ENCODE measurements at regions not wholly inside any gene's neighbourhood (a gene's known extent, or its start where the extent isn't known, plus 50 kb on each side); places are given as distances from the start of the nearest gene placed in this dataset.

GRCh38 chrX:574830-575229 is 55.8 kb upstream of the SHOX start:
- Mint-ChIP-seq H3K4me1 (no peaks in the 10 kb centered on the region), H3K27ac (no peak overlapping the region), H3K9me3 (peaks cover 6% of the 10 kb centered on the region; the same call in 1 of the 2 replicates), H3K4me3 (no peak overlapping the region), H3K27me3 (ENCODE audit: low read depth) (no peaks in the 10 kb centered on the region; the same call in 1 of the 2 replicates), H3K36me3 (no peaks in the 10 kb centered on the region)
- ChIA-PET POLR2A (no interaction called here), CTCF (no interaction called here)
- no peak; the same call in 1 of the 2 replicates for ATAC-seq
- no peak for DNase-seq (ENCODE audit: low spot score)
- TF ChIP-seq EMX1 (CRISPR knock-in tag; IDR thresholded peaks at IDR 0.05): no peak
- no peak for TF ChIP-seq ZBTB43 (CRISPR knock-in tag; IDR thresholded peaks at IDR 0.05)
- TF ChIP-seq FOXK1 (CRISPR knock-in tag; IDR thresholded peaks at IDR 0.05): no peak
- no peak for TF ChIP-seq ZNF281 (CRISPR knock-in tag; IDR thresholded peaks at IDR 0.05)
- no peak for TF ChIP-seq TEAD4 (CRISPR knock-in tag; IDR thresholded peaks at IDR 0.05)
- TF ChIP-seq ZNF219 (CRISPR knock-in tag; IDR thresholded peaks at IDR 0.05; ENCODE audit: borderline replicate concordance): no peak
- TF ChIP-seq ZNF263 (CRISPR knock-in tag; IDR thresholded peaks at IDR 0.05; ENCODE audit: low read depth): no peak
- TF ChIP-seq NFATC4 (CRISPR knock-in tag; IDR thresholded peaks at IDR 0.05): no peak
- no peak for TF ChIP-seq HMGA2 (CRISPR knock-in tag; IDR thresholded peaks at IDR 0.05)
- TF ChIP-seq ATF3 (CRISPR knock-in tag; conservative IDR thresholded peaks at IDR 0.05): no peak
- no peak for TF ChIP-seq TP53 (CRISPR knock-in tag; IDR thresholded peaks at IDR 0.05)
- TF ChIP-seq FOXP1 (CRISPR knock-in tag; IDR thresholded peaks at IDR 0.05; ENCODE audit: borderline replicate concordance): no peak
- no peak for TF ChIP-seq CREM (CRISPR knock-in tag; IDR thresholded peaks at IDR 0.05)
- TF ChIP-seq NFYB (CRISPR knock-in tag; conservative IDR thresholded peaks at IDR 0.05; ENCODE audit: low read depth): no peak
- TF ChIP-seq ERG (CRISPR knock-in tag; IDR thresholded peaks at IDR 0.05): no peak
- TF ChIP-seq CREB1 (CRISPR knock-in tag; IDR thresholded peaks at IDR 0.05): no peak
- no peak for TF ChIP-seq HMGXB4 (CRISPR knock-in tag; IDR thresholded peaks at IDR 0.05)
- no peak for TF ChIP-seq OVOL2 (CRISPR knock-in tag; IDR thresholded peaks at IDR 0.05; ENCODE audit: borderline replicate concordance)
- TF ChIP-seq RELA (CRISPR knock-in tag; IDR thresholded peaks at IDR 0.05; ENCODE audit: borderline replicate concordance): no peak
- no peak for TF ChIP-seq NFE2L1 (CRISPR knock-in tag; IDR thresholded peaks at IDR 0.05)

Data from WTC11 (cell line).